ENCODE measurements at regions not wholly inside any gene's neighbourhood (a gene's known extent, or its start where the extent isn't known, plus 50 kb on each side); places are given as distances from the start of the nearest gene placed in this dataset.

- 64 to 70% (median 65%) methylated on average over 2 of the region's 2 CpGs for WGBS, 4 donors
- ATAC-seq (no peak), DNase-seq (no peak)
- no peaks in the 10 kb centered on the region for H3K4me1 ChIP-seq
- H3K27me3 ChIP-seq: no peaks in the 10 kb centered on the region
- TF ChIP-seq POLR2A (IDR thresholded peaks at IDR 0.05): no peak
- TF ChIP-seq CTCF (IDR thresholded peaks at IDR 0.05): no peak
- no peak overlapping the region for H3K4me3 ChIP-seq
- no peaks in the 10 kb centered on the region for H3K9me3 ChIP-seq
- no peak overlapping the region for H3K27ac ChIP-seq
- intact Hi-C loops (cut with DNase I): no loop called here
- H3K36me3 ChIP-seq: no peaks in the 10 kb centered on the region
Measured at GRCh38 chr13:55418095-55418494, 1722.6 kb upstream of the PRR20A start.

GRCh38 chr13:55432814-55433213 is 1707.9 kb upstream of the PRR20A start:
- TF ChIP-seq POLR2A (IDR thresholded peaks at IDR 0.05) (no peak), CTCF (IDR thresholded peaks at IDR 0.05) (no peak)
- 64 to 72% (median 68%) methylated on average over 4 of the region's 4 CpGs for WGBS, 4 donors
- no peaks in the 10 kb centered on the region for H3K4me1 ChIP-seq
- H3K4me3 ChIP-seq: no peak overlapping the region
- ATAC-seq: no peak
- H3K27ac ChIP-seq: no peak overlapping the region
- intact Hi-C loops (cut with DNase I): no loop called here
- H3K36me3 ChIP-seq: no peaks in the 10 kb centered on the region
- no peaks in the 10 kb centered on the region for H3K27me3 ChIP-seq
- DNase-seq: no peak
- no peaks in the 10 kb centered on the region for H3K9me3 ChIP-seq

- ATAC-seq: no peak
- intact Hi-C loops (cut with DNase I): no loop called here
- H3K4me1 ChIP-seq: no peaks in the 10 kb centered on the region
- no peak overlapping the region for H3K27ac ChIP-seq
- H3K9me3 ChIP-seq: no peaks in the 10 kb centered on the region
- TF ChIP-seq POLR2A (IDR thresholded peaks at IDR 0.05) (no peak), CTCF (IDR thresholded peaks at IDR 0.05) (no peak)
- WGBS, 4 donors: 43 to 98% (median 53%) methylated on average over 1 of the region's 1 CpG
- no peaks in the 10 kb centered on the region for H3K36me3 ChIP-seq
- H3K4me3 ChIP-seq: no peak overlapping the region
- DNase-seq: no peak
- no peaks in the 10 kb centered on the region for H3K27me3 ChIP-seq
Measured at GRCh38 chr13:55437162-55437561, 1703.6 kb upstream of the PRR20A start.

GRCh38 chr13:55439450-55439849 is 1701.3 kb upstream of the PRR20A start:
- Histone ChIP-seq H3K4me3 (no peak overlapping the region), H3K36me3 (no peaks in the 10 kb centered on the region), H3K9me3 (no peaks in the 10 kb centered on the region), H3K27ac (no peak overlapping the region), H3K4me1 (no peaks in the 10 kb centered on the region), H3K27me3 (no peaks in the 10 kb centered on the region)
- TF ChIP-seq CTCF (IDR thresholded peaks at IDR 0.05) (no peak), POLR2A (IDR thresholded peaks at IDR 0.05) (no peak)
- ATAC-seq: no peak
- DNase-seq: no peak
- WGBS, 4 donors: 42 to 68% (median 44%) methylated on average over 1 of the region's 1 CpG
- intact Hi-C loops (cut with DNase I): no loop called here

All from heart left ventricle (tissue), 16 donors.